ENCODE measurements at regions not wholly inside any gene's neighbourhood (a gene's known extent, or its start where the extent isn't known, plus 50 kb on each side); places are given as distances from the start of the nearest gene placed in this dataset.
"Not testable (repeated sequence)": the region's sequence is repeated elsewhere in the genome, so short reads cannot be mapped to it uniquely, and the experiment has no call there.

DNA sequence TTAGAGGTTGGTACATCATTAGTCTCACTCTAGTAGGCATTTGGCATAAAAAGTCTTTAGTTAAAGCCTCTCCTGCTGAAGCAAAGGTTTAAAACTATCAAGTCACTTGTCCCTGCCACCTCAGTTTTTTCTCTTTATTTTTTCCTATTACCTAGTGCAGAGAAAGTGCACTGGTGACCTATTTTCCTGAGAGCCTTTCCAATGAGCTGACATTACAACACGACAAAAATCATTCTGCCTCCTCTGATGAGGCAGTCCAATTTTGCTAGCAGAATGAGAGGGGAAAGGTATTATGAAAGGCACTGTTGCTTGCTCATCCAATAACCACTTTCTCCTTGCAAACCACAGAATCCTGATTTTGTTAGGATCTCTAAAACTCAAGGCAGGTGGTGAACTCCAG lies 73.3 kb upstream of the SGK1 start:
- ChIA-PET CTCF (no interaction called here), POLR2A (ENCODE audit: unreplicated experiment) (no interaction called here)
- Histone ChIP-seq H2AFZ (no peak overlapping the region), H3K4me1 (replicated peaks; ENCODE audit: insufficient read depth) (no peaks in the 10 kb centered on the region), H3K27ac (no peak overlapping the region), H3K36me3 (ENCODE audit: low read depth) (no peaks in the 10 kb centered on the region), H3K9me2 (ENCODE audit: insufficient read depth) (no peaks in the 10 kb centered on the region), H3K9me3 (ENCODE audit: insufficient read depth, low read depth) (no peaks in the 10 kb centered on the region), H3K79me2 (ENCODE audit: low read depth) (no peaks in the 10 kb centered on the region), H3K4me2 (no peak overlapping the region), H3F3A (ENCODE audit: insufficient read depth, low read depth) (no peaks in the 10 kb centered on the region), H3K27me3 (ENCODE audit: insufficient read depth, low read depth) (no peaks in the 10 kb centered on the region), H4K20me1 (ENCODE audit: insufficient read depth) (no peaks in the 10 kb centered on the region), H3K4me3 (no peak overlapping the region)
- intact Hi-C loops (cut with micrococcal nuclease; ENCODE audit: unreplicated experiment): no loop called here
- no TSS peak for BruUV-seq (replicated peaks)
- TF ChIP-seq EZH2 (IDR thresholded peaks at IDR 0.05; ENCODE audit: low read depth): no peak
- TF ChIP-seq, protein P1, sequence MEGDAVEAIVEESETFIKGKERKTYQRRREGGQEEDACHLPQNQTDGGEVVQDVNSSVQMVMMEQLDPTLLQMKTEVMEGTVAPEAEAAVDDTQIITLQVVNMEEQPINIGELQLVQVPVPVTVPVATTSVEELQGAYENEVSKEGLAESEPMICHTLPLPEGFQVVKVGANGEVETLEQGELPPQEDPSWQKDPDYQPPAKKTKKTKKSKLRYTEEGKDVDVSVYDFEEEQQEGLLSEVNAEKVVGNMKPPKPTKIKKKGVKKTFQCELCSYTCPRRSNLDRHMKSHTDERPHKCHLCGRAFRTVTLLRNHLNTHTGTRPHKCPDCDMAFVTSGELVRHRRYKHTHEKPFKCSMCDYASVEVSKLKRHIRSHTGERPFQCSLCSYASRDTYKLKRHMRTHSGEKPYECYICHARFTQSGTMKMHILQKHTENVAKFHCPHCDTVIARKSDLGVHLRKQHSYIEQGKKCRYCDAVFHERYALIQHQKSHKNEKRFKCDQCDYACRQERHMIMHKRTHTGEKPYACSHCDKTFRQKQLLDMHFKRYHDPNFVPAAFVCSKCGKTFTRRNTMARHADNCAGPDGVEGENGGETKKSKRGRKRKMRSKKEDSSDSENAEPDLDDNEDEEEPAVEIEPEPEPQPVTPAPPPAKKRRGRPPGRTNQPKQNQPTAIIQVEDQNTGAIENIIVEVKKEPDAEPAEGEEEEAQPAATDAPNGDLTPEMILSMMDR (conservative IDR thresholded peaks at IDR 0.05): no peak
- DNase-seq: no peak

DNA sequence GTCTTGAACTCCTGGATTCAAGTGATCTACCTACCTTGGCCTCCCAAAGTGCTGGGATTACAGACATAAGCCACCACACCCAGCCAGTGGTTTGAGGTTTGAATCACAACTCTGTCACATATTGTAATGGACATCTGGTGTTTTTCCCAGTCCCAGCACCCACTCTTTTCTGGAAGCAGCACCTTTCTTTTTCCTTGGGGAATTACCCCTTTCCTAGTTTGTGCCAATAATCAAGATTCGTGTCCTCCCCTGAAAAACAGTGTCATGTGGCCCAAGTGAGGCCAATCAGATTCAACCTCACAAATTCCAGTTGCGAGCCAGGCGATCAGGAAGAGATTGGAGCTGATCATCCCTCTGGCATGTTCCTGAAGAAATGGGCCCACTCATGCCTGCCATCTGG lies 71.7 kb upstream of the SGK1 start:
- POLR2A ChIA-PET (ENCODE audit: unreplicated experiment): no interaction called here
- TF ChIP-seq EZH2 (IDR thresholded peaks at IDR 0.05; ENCODE audit: low read depth): no peak
- TF ChIP-seq, protein P1 (conservative IDR thresholded peaks at IDR 0.05): no peak
- H3K9me3 ChIP-seq (ENCODE audit: insufficient read depth, low read depth): no peaks in the 10 kb centered on the region
- H3K36me3 ChIP-seq (ENCODE audit: low read depth): no peaks in the 10 kb centered on the region
- CTCF ChIA-PET: no interaction called here
- no peak for DNase-seq
- no peak overlapping the region for H3K4me2 ChIP-seq
- no peaks in the 10 kb centered on the region for H3K79me2 ChIP-seq (ENCODE audit: low read depth)
- no peak overlapping the region for H3K27ac ChIP-seq
- no peak overlapping the region for H2AFZ ChIP-seq
- intact Hi-C loops (cut with micrococcal nuclease; ENCODE audit: unreplicated experiment): no loop called here
- no peaks in the 10 kb centered on the region for H3K4me1 ChIP-seq (replicated peaks; ENCODE audit: insufficient read depth)
- no peaks in the 10 kb centered on the region for H3K27me3 ChIP-seq (ENCODE audit: insufficient read depth, low read depth)
- no TSS peak for BruUV-seq (replicated peaks)
- H3F3A ChIP-seq (ENCODE audit: insufficient read depth, low read depth): no peaks in the 10 kb centered on the region
- H3K9me2 ChIP-seq (ENCODE audit: insufficient read depth): no peaks in the 10 kb centered on the region
- H3K4me3 ChIP-seq: no peak overlapping the region
- no peaks in the 10 kb centered on the region for H4K20me1 ChIP-seq (ENCODE audit: insufficient read depth)

DNA sequence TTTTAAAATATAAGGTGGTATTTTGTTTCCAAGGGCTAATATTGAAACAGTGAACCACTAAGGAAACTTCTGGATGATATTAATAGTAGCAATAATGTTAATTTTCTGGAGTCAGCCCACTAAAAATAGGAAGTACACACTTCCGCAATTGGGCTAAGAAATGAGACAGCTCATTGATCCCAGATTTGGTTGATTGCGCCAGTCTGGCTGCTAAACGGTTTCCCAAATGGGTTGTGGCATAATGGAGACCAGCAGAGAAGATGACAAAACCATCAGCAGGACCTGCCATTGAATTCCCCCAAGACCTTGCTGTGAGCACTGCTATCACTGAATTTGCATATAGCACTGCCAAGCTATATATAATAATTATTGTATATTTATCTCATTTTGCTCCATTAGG lies 71.2 kb upstream of the SGK1 start:
- H3K4me3 ChIP-seq: no peak overlapping the region
- POLR2A ChIA-PET (ENCODE audit: unreplicated experiment): no interaction called here

DNA sequence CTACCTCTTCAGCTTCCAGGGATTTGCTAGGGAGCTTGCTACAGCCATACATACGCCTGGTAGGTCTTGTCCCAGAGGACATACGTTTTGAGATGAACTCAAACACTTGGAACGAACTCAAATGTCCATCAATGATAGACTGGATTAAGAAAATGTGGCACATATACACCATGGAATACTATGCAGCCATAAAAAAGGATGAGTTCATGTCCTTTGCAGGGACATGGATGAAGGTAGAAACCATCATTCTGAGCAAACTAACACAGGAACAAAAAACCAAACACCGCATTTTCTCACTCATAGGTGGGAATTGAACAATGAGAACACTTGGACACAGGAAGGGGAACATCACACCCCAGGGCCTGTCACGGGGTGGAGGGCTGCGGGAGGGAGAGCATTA lies 68.6 kb upstream of the SGK1 start:
- H3K79me2 ChIP-seq (ENCODE audit: low read depth); H3K27me3 ChIP-seq (ENCODE audit: insufficient read depth, low read depth); H3K4me1 ChIP-seq (replicated peaks; ENCODE audit: insufficient read depth); H3K4me2 ChIP-seq; H3K27ac ChIP-seq; H3K36me3 ChIP-seq (ENCODE audit: low read depth); H2AFZ ChIP-seq; H3K9me3 ChIP-seq (ENCODE audit: insufficient read depth, low read depth); intact Hi-C loops (cut with micrococcal nuclease; ENCODE audit: unreplicated experiment); H3K4me3 ChIP-seq; H3F3A ChIP-seq (ENCODE audit: insufficient read depth, low read depth); BruUV-seq (replicated peaks); H3K9me2 ChIP-seq (ENCODE audit: insufficient read depth); POLR2A ChIA-PET (ENCODE audit: unreplicated experiment); CTCF ChIA-PET; H4K20me1 ChIP-seq (ENCODE audit: insufficient read depth); DNase-seq: not testable (repeated sequence)

More for the DNA sequence above, 71.2 kb upstream of the SGK1 start:
- Histone ChIP-seq H3K79me2 (ENCODE audit: low read depth) (no peaks in the 10 kb centered on the region), H2AFZ (no peak overlapping the region), H3K4me2 (no peak overlapping the region), H3K9me3 (ENCODE audit: insufficient read depth, low read depth) (no peaks in the 10 kb centered on the region), H3K36me3 (ENCODE audit: low read depth) (no peaks in the 10 kb centered on the region), H4K20me1 (ENCODE audit: insufficient read depth) (no peaks in the 10 kb centered on the region), H3F3A (ENCODE audit: insufficient read depth, low read depth) (no peaks in the 10 kb centered on the region), H3K27me3 (ENCODE audit: insufficient read depth, low read depth) (no peaks in the 10 kb centered on the region), H3K27ac (no peak overlapping the region), H3K4me1 (replicated peaks; ENCODE audit: insufficient read depth) (no peaks in the 10 kb centered on the region), H3K9me2 (ENCODE audit: insufficient read depth) (no peaks in the 10 kb centered on the region)
- intact Hi-C loops (cut with micrococcal nuclease; ENCODE audit: unreplicated experiment): no loop called here
- DNase-seq: no peak
- CTCF ChIA-PET: no interaction called here
- no peak for TF ChIP-seq EZH2 (IDR thresholded peaks at IDR 0.05; ENCODE audit: low read depth)
- TF ChIP-seq, protein P1 (conservative IDR thresholded peaks at IDR 0.05): no peak
- BruUV-seq (replicated peaks): no TSS peak
